ENCODE measurements at regions not wholly inside any gene's neighbourhood (a gene's known extent, or its start where the extent isn't known, plus 50 kb on each side); places are given as distances from the start of the nearest gene placed in this dataset.

- no peak overlapping the region for H3K27ac ChIP-seq
- H3K36me3 ChIP-seq: no peaks in the 10 kb centered on the region
- no peak overlapping the region for H3K4me3 ChIP-seq
- no peak for DNase-seq (ENCODE audit: low spot score)
- no peak for TF ChIP-seq CTCF (IDR thresholded peaks at IDR 0.05)
- ATAC-seq (ENCODE audit: insufficient number of reproducible peaks, low FRiP score, low read depth): no peak
- no peaks in the 10 kb centered on the region for H3K9me3 ChIP-seq
- H3K4me1 ChIP-seq (ENCODE audit: control insufficient read depth in 1 of 2, low read depth in 2 of 2): no peaks in the 10 kb centered on the region
- no peaks in the 10 kb centered on the region for H3K27me3 ChIP-seq (replicated peaks; ENCODE audit: insufficient read depth)
These were observed 127.0 kb upstream of the IPO5 start for GRCh38 chr13:97826421-97827012.

GRCh38 chr13:97834250-97834649 is 119.2 kb upstream of the IPO5 start:
- ATAC-seq (ENCODE audit: insufficient number of reproducible peaks, low FRiP score, low read depth): no peak
- TF ChIP-seq CTCF (IDR thresholded peaks at IDR 0.05): no peak

GRCh38 chr13:97843189-97843588 is 110.3 kb upstream of the IPO5 start:
- Histone ChIP-seq H3K9me3 (no peaks in the 10 kb centered on the region), H3K36me3 (no peaks in the 10 kb centered on the region), H3K27ac (no peak overlapping the region)

More at GRCh38 chr13:97834250-97834649, 119.2 kb upstream of the IPO5 start:
- peaks cover 4% of the 10 kb centered on the region for H3K9me3 ChIP-seq
- H3K36me3 ChIP-seq: no peaks in the 10 kb centered on the region
- no peaks in the 10 kb centered on the region for H3K4me1 ChIP-seq (ENCODE audit: control insufficient read depth in 1 of 2, low read depth in 2 of 2)
- H3K4me3 ChIP-seq: no peak overlapping the region
- no peak overlapping the region for H3K27ac ChIP-seq
- no peaks in the 10 kb centered on the region for H3K27me3 ChIP-seq (replicated peaks; ENCODE audit: insufficient read depth)
- no peak for DNase-seq (ENCODE audit: low spot score)

GRCh38 chr13:97844151-97844550 is 109.3 kb upstream of the IPO5 start:
- no peak for ATAC-seq (ENCODE audit: insufficient number of reproducible peaks, low FRiP score, low read depth)
- Histone ChIP-seq H3K27ac (no peak overlapping the region), H3K27me3 (replicated peaks; ENCODE audit: insufficient read depth) (no peaks in the 10 kb centered on the region), H3K4me1 (ENCODE audit: control insufficient read depth in 1 of 2, low read depth in 2 of 2) (no peaks in the 10 kb centered on the region), H3K4me3 (no peak overlapping the region), H3K36me3 (no peaks in the 10 kb centered on the region), H3K9me3 (no peaks in the 10 kb centered on the region)
- no peak for TF ChIP-seq CTCF (IDR thresholded peaks at IDR 0.05)
- no peak for DNase-seq (ENCODE audit: low spot score)

More at GRCh38 chr13:97843189-97843588, 110.3 kb upstream of the IPO5 start:
- H3K4me1 ChIP-seq (ENCODE audit: control insufficient read depth in 1 of 2, low read depth in 2 of 2): no peaks in the 10 kb centered on the region
- no peak for TF ChIP-seq CTCF (IDR thresholded peaks at IDR 0.05)
- H3K27me3 ChIP-seq (replicated peaks; ENCODE audit: insufficient read depth): no peaks in the 10 kb centered on the region
- DNase-seq (ENCODE audit: low spot score) (no peak), ATAC-seq (ENCODE audit: insufficient number of reproducible peaks, low FRiP score, low read depth) (no peak)
- H3K4me3 ChIP-seq: no peak overlapping the region

GRCh38 chr13:97848886-97849285 is 104.6 kb upstream of the IPO5 start:
- Histone ChIP-seq H3K4me3 (no peak overlapping the region), H3K27ac (no peak overlapping the region), H3K4me1 (ENCODE audit: control insufficient read depth in 1 of 2, low read depth in 2 of 2) (no peaks in the 10 kb centered on the region), H3K27me3 (replicated peaks; ENCODE audit: insufficient read depth) (no peaks in the 10 kb centered on the region), H3K9me3 (no peaks in the 10 kb centered on the region), H3K36me3 (no peaks in the 10 kb centered on the region)
- ATAC-seq (ENCODE audit: insufficient number of reproducible peaks, low FRiP score, low read depth) (no peak), DNase-seq (ENCODE audit: low spot score) (no peak)
- no peak for TF ChIP-seq CTCF (IDR thresholded peaks at IDR 0.05)

Measured in thoracic aorta (tissue), 2 donors.